Mesendoderm (in vitro differentiated cells): ENCODE measurements at regions not wholly inside any gene's neighbourhood (a gene's known extent, or its start where the extent isn't known, plus 50 kb on each side); places are given as distances from the start of the nearest gene placed in this dataset.

ENCODE experiments used
- DNase-seq: peaks from one replicate; pipeline ENCODE4 v3.0.0; 2013
- H2AK5ac ChIP-seq: 2 replicates; pipeline ENCODE4 v1.6.1; 2013; ENCODE audit warnings: low read length, inconsistent platforms
- H2BK120ac ChIP-seq: 2 replicates; pipeline ENCODE4 v1.6.1; 2013; ENCODE audit warnings: low read depth, mild to moderate bottlenecking, low read length, moderate library complexity, mixed read lengths
- H2BK15ac ChIP-seq: replicated peaks from 2 replicates; pipeline ENCODE4 v1.6.1; 2013; ENCODE audit warnings: low read depth, mild to moderate bottlenecking, moderate library complexity
- H2BK5ac ChIP-seq: 2 replicates; pipeline ENCODE4 v1.6.1; 2013; ENCODE audit warnings: low read length, inconsistent platforms
- H3K18ac ChIP-seq: 2 replicates; pipeline ENCODE4 v1.6.1; 2013; ENCODE audit warnings: mild to moderate bottlenecking, low read length, mixed read lengths
- H3K23ac ChIP-seq: one replicate; pipeline ENCODE4 v1.6.1; 2013; ENCODE audit warnings: low read length
- H3K27ac ChIP-seq: 2 replicates; pipeline ENCODE4 v1.5.1; 2013; ENCODE audit warnings: low read depth, mild to moderate bottlenecking, inconsistent platforms, low read length, moderate library complexity
- H3K27me3 ChIP-seq: 2 replicates; pipeline ENCODE4 v1.6.1; 2013; ENCODE audit warnings: low read length, control low read depth, mild to moderate bottlenecking, inconsistent platforms; ENCODE audit not compliant: insufficient read depth, poor library complexity
- H3K36me3 ChIP-seq: 2 replicates; pipeline ENCODE4 v1.6.1; 2013; ENCODE audit warnings: low read length, inconsistent platforms; ENCODE audit not compliant: control insufficient read depth, insufficient read depth
- H3K4ac ChIP-seq: one replicate; pipeline ENCODE4 v1.6.1; 2013; ENCODE audit warnings: low read depth, mild to moderate bottlenecking, low read length, moderate library complexity
- H3K4me1 ChIP-seq: 2 replicates; pipeline ENCODE4 v1.6.1; 2013; ENCODE audit warnings: low read depth, low read length, inconsistent platforms; ENCODE audit not compliant: control insufficient read depth
- H3K4me2 ChIP-seq: 2 replicates; pipeline ENCODE4 v1.6.1; 2013; ENCODE audit warnings: low read length
- H3K4me3 ChIP-seq: 2 replicates; pipeline ENCODE4 v1.5.1; 2013; ENCODE audit warnings: mild to moderate bottlenecking, low read length
- H3K56ac ChIP-seq: one replicate; pipeline ENCODE4 v1.6.1; 2013; ENCODE audit warnings: low read length
- H3K79me1 ChIP-seq: 2 replicates; pipeline ENCODE4 v1.6.1; 2013; ENCODE audit warnings: low read length, inconsistent platforms
- H3K79me2 ChIP-seq: 2 replicates; pipeline ENCODE4 v1.6.1; 2013; ENCODE audit warnings: mild to moderate bottlenecking, low read length; ENCODE audit not compliant: control insufficient read depth, insufficient read depth
- H3K9ac ChIP-seq: 2 replicates; pipeline ENCODE4 v1.6.1; 2013; ENCODE audit warnings: low read length, inconsistent platforms
- H4K5ac ChIP-seq: one replicate; pipeline ENCODE4 v1.6.1; 2013; ENCODE audit warnings: low read length
- H4K8ac ChIP-seq: one replicate; pipeline ENCODE4 v1.6.1; 2013; ENCODE audit warnings: low read depth, mild to moderate bottlenecking, control low read depth, low read length, moderate library complexity
- WGBS: extraction: QIAGEN DNeasy Blood & Tissue Kit; methylation state at CpG from one replicate; pipeline ENCODE4 v1.1.7; 2013; ENCODE audit warnings: low lambda C conversion rate, missing lambda C conversion rate; ENCODE audit not compliant: insufficient coverage; ENCODE audit errors: extremely low coverage; 5-methylcytosine and 5-hydroxymethylcytosine counted together

DNA sequence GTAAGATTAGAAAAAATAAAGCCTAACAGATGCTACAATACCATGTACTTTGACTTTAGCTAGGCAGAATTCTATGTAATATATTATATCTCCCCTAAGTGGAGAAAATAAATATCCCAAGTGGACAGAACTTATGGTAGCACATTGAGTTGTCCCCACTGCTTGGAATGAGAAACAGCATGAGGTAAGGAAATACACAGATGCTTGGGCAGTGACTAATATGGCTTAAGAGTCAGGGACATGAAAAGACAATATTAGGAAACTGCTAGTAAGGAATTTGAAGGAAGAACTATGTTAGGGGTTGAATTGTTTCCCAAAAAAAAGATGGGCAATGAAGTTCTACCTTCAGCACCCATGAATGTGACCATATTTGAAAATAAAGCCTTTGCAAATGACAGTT lies 2265.1 kb downstream of the PCDH7 start:
- Histone ChIP-seq H3K27ac (no peak overlapping the region), H4K8ac (no peak overlapping the region), H3K79me1 (no peaks in the 10 kb centered on the region), H2BK15ac (no peak overlapping the region), H2AK5ac (no peak overlapping the region), H3K36me3 (no peaks in the 10 kb centered on the region), H3K56ac (no peak overlapping the region), H3K27me3 (no peaks in the 10 kb centered on the region), H3K79me2 (no peaks in the 10 kb centered on the region), H4K5ac (no peak overlapping the region), H2BK5ac (no peak overlapping the region), H3K18ac (no peak overlapping the region), H3K4me3 (no peak overlapping the region), H3K4me2 (no peak overlapping the region), H3K9ac (no peak overlapping the region), H3K4me1 (no peaks in the 10 kb centered on the region), H3K23ac (no peak overlapping the region), H2BK120ac (no peak overlapping the region), H3K4ac (no peak overlapping the region)
- DNase-seq = peak; percentile 41

DNA sequence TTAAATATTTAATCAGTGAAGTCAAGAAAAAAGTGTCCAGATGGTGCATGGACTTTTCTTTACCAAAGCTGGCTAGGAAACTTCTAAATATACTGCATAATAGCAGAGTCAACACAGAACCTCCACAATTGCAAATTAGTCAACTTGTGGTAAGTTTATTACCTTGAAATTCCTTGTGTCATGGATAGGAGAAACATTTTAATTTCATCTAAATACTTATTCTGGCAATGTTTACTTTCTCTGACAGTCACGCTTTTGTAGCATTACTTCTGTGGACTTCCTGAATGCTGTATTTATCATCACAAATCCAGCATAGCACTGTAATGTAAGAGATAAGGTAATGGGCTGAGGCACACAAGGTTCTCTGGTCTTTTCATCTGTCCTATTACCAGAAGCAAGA lies 2266.1 kb downstream of the PCDH7 start:
- H4K8ac ChIP-seq = no peak overlapping the region
- no peak overlapping the region for H3K56ac ChIP-seq
- H3K4me1 ChIP-seq = no peaks in the 10 kb centered on the region
- no peak overlapping the region for H3K18ac ChIP-seq
- no peak overlapping the region for H2AK5ac ChIP-seq
- no peak overlapping the region for H3K9ac ChIP-seq
- H3K4me3 ChIP-seq = no peak overlapping the region
- no CpG with 5 or more reads among the region's 1 CpG for WGBS
- H3K79me1 ChIP-seq = no peaks in the 10 kb centered on the region
- H4K5ac ChIP-seq = no peak overlapping the region
- no peak overlapping the region for H3K4ac ChIP-seq
- H3K4me2 ChIP-seq = no peak overlapping the region
- no peaks in the 10 kb centered on the region for H3K27me3 ChIP-seq
- no peak overlapping the region for H3K27ac ChIP-seq
- no peak overlapping the region for H2BK120ac ChIP-seq
- no peak overlapping the region for H2BK15ac ChIP-seq
- no peak overlapping the region for H3K23ac ChIP-seq
- no peak for DNase-seq
- no peaks in the 10 kb centered on the region for H3K79me2 ChIP-seq
- no peaks in the 10 kb centered on the region for H3K36me3 ChIP-seq
- no peak overlapping the region for H2BK5ac ChIP-seq

GRCh38 chr4:32987111-32987510 lies 2266.9 kb downstream of the PCDH7 start:
- H4K8ac ChIP-seq = no peak overlapping the region
- H4K5ac ChIP-seq = no peak overlapping the region
- H3K4me2 ChIP-seq = no peak overlapping the region
- no peak overlapping the region for H3K18ac ChIP-seq
- no peak overlapping the region for H3K23ac ChIP-seq
- no peak overlapping the region for H3K4me3 ChIP-seq
- H3K4me1 ChIP-seq = no peaks in the 10 kb centered on the region
- no peak for DNase-seq
- H3K9ac ChIP-seq = no peak overlapping the region
- no peak overlapping the region for H3K4ac ChIP-seq
- no peak overlapping the region for H2BK15ac ChIP-seq
- no peaks in the 10 kb centered on the region for H3K36me3 ChIP-seq
- WGBS = no CpG with 5 or more reads among the region's 2 CpGs
- no peak overlapping the region for H2AK5ac ChIP-seq
- H3K79me2 ChIP-seq = no peaks in the 10 kb centered on the region
- H3K27ac ChIP-seq = no peak overlapping the region
- no peaks in the 10 kb centered on the region for H3K79me1 ChIP-seq
- no peak overlapping the region for H2BK5ac ChIP-seq
- no peak overlapping the region for H3K56ac ChIP-seq
- no peak overlapping the region for H2BK120ac ChIP-seq
- H3K27me3 ChIP-seq = no peaks in the 10 kb centered on the region

DNA sequence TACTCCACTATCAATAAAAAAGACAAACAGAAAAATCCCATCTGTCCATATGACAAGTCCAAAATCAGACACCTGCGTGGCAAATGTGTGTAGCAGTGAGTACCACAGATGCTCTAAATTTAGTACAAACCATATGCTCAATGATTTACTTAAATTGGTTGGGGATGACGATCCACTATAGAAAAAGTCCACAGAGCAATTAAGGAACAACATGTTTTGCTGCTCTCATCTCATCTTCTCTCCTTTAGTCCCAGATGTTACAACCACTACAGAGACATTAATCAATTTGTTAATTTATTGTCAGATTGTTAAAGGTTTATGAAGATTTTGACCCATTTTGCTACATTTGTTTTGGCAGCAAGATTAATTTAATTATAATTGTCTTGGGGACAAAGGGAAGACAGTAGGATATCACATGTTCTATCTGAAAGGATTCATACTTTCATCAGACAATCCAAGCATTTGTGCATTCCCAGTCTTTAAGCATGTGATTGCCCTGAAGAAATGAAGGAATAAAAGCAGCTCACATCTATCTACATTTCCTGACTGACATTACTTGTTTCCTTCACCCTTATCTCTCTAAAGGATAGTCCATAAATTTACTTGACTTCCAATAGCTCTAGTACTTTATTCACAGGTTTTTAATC lies 2268.1 kb downstream of the PCDH7 start:
- Histone ChIP-seq H3K79me2 (no peaks in the 10 kb centered on the region), H2BK5ac (no peak overlapping the region)

DNA sequence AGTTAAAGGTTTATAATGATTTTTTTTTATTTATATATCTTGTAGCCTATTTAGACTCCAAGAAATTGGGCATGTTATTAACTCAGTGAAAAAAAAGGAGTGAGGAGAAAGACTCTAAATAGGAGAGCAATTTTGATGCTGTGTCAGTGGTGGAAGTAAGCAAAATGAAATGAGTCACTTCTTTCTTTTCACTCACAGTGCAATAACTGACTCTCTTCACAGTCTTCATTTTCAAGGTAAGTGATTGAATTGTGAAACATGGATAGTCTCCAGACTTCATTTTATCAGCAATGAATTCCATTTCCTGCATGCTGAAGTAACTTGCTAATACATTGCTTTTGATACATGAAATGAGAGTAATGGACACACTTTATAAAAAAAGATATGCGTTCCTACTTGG lies 2271.5 kb downstream of the PCDH7 start:
- Histone ChIP-seq H3K9ac (no peak overlapping the region), H3K36me3 (no peaks in the 10 kb centered on the region), H3K4me2 (no peak overlapping the region), H3K18ac (no peak overlapping the region), H3K79me1 (no peaks in the 10 kb centered on the region), H3K4me3 (no peak overlapping the region), H3K4me1 (no peaks in the 10 kb centered on the region), H4K5ac (no peak overlapping the region), H3K56ac (no peak overlapping the region), H2AK5ac (no peak overlapping the region), H3K27me3 (no peaks in the 10 kb centered on the region), H2BK5ac (no peak overlapping the region), H4K8ac (no peak overlapping the region), H3K4ac (no peak overlapping the region), H3K23ac (no peak overlapping the region), H2BK120ac (no peak overlapping the region), H3K27ac (no peak overlapping the region), H2BK15ac (no peak overlapping the region), H3K79me2 (no peaks in the 10 kb centered on the region)
- WGBS = no CpG with 5 or more reads among the region's 1 CpG
- DNase-seq = no peak

More for the DNA sequence above, 2268.1 kb downstream of the PCDH7 start:
- Histone ChIP-seq H3K4me1 (no peaks in the 10 kb centered on the region), H3K27me3 (no peaks in the 10 kb centered on the region), H2BK120ac (no peak overlapping the region), H3K9ac (no peak overlapping the region), H3K27ac (no peak overlapping the region), H2BK15ac (no peak overlapping the region), H3K23ac (no peak overlapping the region), H3K56ac (no peak overlapping the region), H3K4ac (no peak overlapping the region), H4K8ac (no peak overlapping the region), H4K5ac (no peak overlapping the region), H2AK5ac (no peak overlapping the region), H3K79me1 (no peaks in the 10 kb centered on the region), H3K4me2 (no peak overlapping the region), H3K18ac (no peak overlapping the region), H3K36me3 (no peaks in the 10 kb centered on the region), H3K4me3 (no peak overlapping the region)
- no peak for DNase-seq
- WGBS = no CpG with 5 or more reads among the region's 2 CpGs
